HUES48 (cell line): ENCODE measurements at regions not wholly inside any gene's neighbourhood (a gene's known extent, or its start where the extent isn't known, plus 50 kb on each side); places are given as distances from the start of the nearest gene placed in this dataset.

Experiments used
- H3K27ac ChIP-seq: one replicate; pipeline ENCODE4 v1.7.0; 2013; ENCODE audit warnings: low read depth, low read length, inconsistent platforms
- H3K27me3 ChIP-seq: 2 replicates; pipeline ENCODE4 v1.6.1; 2013; ENCODE audit warnings: mild to moderate bottlenecking, low read length; ENCODE audit not compliant: control insufficient read depth, insufficient read depth
- H3K36me3 ChIP-seq: 2 replicates; pipeline ENCODE4 v1.6.1; 2013; ENCODE audit warnings: low read length; ENCODE audit not compliant: control insufficient read depth, insufficient read depth
- H3K4me1 ChIP-seq: 2 replicates; pipeline ENCODE4 v1.6.1; 2013; ENCODE audit warnings: mild to moderate bottlenecking, low read length; ENCODE audit not compliant: control insufficient read depth, insufficient read depth
- H3K4me3 ChIP-seq: 2 replicates; pipeline ENCODE4 v1.5.1; 2013; ENCODE audit warnings: mild to moderate bottlenecking, low read depth, low read length
- H3K9ac ChIP-seq: 2 replicates; pipeline ENCODE4 v1.6.1; 2013; ENCODE audit warnings: mild to moderate bottlenecking, low read depth, low read length, moderate library complexity
- H3K9me3 ChIP-seq: 2 replicates; pipeline ENCODE4 v1.6.1; 2013; ENCODE audit warnings: low read length; ENCODE audit not compliant: control insufficient read depth, insufficient read depth

DNA sequence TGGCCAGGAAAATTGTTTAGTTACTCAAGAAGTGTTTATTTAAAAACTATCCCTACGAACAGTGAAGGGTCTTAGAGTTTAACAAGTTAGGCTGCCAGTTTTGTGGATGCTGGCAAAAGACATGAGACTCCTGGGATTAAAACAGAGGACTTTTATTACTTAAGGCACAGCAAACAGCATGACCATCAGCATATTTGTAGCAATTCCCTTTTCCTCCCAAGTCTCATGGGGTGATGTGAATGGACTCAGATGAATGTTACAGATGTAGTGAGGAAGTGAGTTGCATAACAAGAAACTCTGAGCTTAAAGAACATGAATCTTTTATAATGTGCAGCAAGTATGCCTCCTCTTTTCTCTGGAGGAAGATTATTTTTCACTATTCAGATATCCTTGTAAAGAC, 695.8 kb downstream of the RPS29 start:
- Histone ChIP-seq H3K9ac (no peak overlapping the region), H3K9me3 (no peaks in the 10 kb centered on the region), H3K27ac (no peak overlapping the region), H3K4me3 (no peak overlapping the region), H3K4me1 (peaks cover 10% of the 10 kb centered on the region), H3K27me3 (no peaks in the 10 kb centered on the region), H3K36me3 (no peaks in the 10 kb centered on the region)

DNA sequence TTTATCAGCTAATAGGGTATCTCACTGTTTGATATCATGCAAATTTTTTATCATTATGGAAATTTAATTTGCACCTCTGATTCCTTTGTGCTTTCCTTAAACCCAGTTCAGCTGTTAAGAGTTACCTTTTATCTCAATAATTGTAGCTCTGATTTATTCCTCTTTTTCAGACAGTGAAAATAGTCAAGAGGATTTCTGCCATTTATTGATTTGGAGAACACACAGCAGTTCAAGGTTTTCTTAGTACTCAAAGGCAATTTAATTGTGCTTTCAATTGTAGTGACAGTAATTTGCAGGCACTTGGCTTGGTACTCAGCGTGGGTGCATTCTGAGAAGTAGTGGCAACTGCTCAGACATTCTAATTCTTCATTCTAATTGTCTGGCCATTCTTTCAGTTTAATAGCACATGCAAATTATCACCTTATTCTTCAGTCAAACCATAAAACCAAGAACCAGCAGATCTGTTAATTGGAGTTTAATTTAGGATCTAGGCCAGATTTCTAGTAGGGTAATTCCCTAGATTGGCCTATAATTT, 709.3 kb downstream of the RPS29 start:
- no peak overlapping the region for H3K4me3 ChIP-seq
- no peaks in the 10 kb centered on the region for H3K4me1 ChIP-seq
- H3K36me3 ChIP-seq = no peaks in the 10 kb centered on the region
- no peak overlapping the region for H3K27ac ChIP-seq
- H3K9ac ChIP-seq = no peak overlapping the region
- no peaks in the 10 kb centered on the region for H3K9me3 ChIP-seq
- no peaks in the 10 kb centered on the region for H3K27me3 ChIP-seq

DNA sequence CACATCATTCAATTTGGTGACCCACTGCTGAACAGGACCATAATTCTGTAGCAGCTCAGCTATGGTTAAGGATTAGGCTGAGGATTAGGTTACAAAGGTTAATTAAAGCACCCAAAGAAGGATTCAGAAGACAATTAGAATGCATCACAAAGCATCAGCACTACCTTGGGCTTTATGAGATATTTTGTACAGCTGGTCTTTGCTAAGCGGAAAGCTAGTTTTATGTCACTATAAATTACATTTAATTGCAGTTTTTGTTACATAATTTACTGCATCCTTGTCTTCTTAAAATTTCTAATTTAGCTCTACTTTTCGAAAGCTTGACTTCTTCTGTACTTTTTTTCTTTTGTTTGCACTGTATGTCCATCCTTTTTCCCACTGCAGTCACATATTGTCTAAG, 711.5 kb downstream of the RPS29 start:
- Histone ChIP-seq H3K9ac (no peak overlapping the region), H3K27ac (no peak overlapping the region), H3K27me3 (no peaks in the 10 kb centered on the region), H3K9me3 (no peaks in the 10 kb centered on the region), H3K4me3 (no peak overlapping the region), H3K36me3 (no peaks in the 10 kb centered on the region), H3K4me1 (no peaks in the 10 kb centered on the region)

GRCh38 chr14:48857366-48857765, 728.8 kb downstream of the RPS29 start:
- no peak overlapping the region for H3K27ac ChIP-seq
- H3K9ac ChIP-seq = no peak overlapping the region
- no peaks in the 10 kb centered on the region for H3K9me3 ChIP-seq
- H3K4me3 ChIP-seq = no peak overlapping the region
- no peaks in the 10 kb centered on the region for H3K4me1 ChIP-seq
- H3K27me3 ChIP-seq = no peaks in the 10 kb centered on the region
- no peaks in the 10 kb centered on the region for H3K36me3 ChIP-seq

DNA sequence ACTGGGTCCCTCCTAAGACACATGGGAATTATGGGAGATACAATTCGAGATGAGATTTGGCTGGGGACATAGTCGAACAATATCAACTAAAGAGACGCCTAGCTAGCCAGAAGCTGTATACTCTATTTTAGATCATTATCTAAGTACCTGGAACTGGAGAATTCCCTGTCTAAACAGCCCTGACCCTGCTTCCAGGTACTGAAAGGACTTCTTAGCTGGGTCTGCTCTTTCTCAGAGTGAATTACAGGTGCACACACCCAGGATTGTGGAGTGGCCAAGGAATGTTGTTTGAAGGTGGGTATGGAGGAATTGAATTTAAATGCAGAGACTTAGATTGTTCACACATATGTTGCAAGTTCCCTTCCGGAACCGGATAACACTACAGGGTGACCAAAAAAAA, 733.0 kb downstream of the RPS29 start:
- Histone ChIP-seq H3K27ac (no peak overlapping the region), H3K9ac (no peak overlapping the region), H3K4me3 (no peak overlapping the region), H3K4me1 (no peaks in the 10 kb centered on the region), H3K9me3 (no peaks in the 10 kb centered on the region), H3K27me3 (no peaks in the 10 kb centered on the region), H3K36me3 (no peaks in the 10 kb centered on the region)

DNA sequence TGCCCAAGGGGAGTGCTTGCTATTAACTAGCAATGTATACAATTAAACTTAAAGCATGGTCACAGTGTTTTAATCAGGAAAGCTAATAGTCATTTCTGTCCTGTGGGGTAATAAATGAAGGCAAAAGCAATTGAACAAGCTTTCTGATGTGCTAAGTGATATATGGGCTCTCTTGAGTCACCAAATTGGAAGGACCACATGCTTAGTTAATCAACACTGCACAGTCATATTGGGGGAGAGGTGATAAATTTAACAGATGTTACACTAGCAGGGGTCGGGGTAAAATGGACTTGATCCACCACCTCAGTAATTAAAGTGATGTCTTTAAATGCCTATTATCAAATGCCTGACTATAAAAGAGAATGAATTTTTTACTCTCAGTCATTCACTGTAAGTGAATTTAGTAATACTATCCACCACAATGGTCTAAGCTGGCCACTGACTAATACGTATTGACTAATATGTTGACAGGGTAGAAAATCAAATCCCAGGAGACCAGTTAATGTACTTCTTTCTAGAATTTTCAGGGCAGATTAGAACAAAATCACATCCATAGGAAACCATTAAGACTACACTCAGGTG, 736.3 kb downstream of the RPS29 start:
- H3K27me3 ChIP-seq = no peaks in the 10 kb centered on the region
- no peak overlapping the region for H3K27ac ChIP-seq
- H3K9me3 ChIP-seq = no peaks in the 10 kb centered on the region
- H3K4me3 ChIP-seq = no peak overlapping the region
- no peak overlapping the region for H3K9ac ChIP-seq
- no peaks in the 10 kb centered on the region for H3K36me3 ChIP-seq
- H3K4me1 ChIP-seq = no peaks in the 10 kb centered on the region

DNA sequence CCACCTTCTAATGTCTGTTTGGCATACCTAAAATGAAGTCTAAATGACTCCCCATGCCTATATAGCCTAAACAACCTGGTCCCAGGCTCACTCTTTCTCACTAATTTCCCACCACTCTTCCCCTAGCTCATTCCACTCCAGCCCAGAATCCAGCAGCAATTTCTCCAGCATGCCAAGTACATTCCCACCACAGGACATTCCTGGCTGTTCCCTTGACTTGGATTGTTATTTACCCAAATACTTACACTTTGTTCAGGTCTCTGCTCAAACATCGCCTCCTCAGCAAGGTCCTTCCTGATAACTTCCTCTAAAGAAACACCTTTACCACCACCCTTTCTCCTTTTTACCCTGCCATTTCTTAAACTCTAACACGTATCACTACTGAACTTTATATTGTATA, 743.4 kb downstream of the RPS29 start:
- Histone ChIP-seq H3K9me3 (no peaks in the 10 kb centered on the region), H3K36me3 (no peaks in the 10 kb centered on the region), H3K27ac (no peak overlapping the region), H3K4me3 (no peak overlapping the region), H3K4me1 (no peaks in the 10 kb centered on the region), H3K9ac (no peak overlapping the region), H3K27me3 (no peaks in the 10 kb centered on the region)

DNA sequence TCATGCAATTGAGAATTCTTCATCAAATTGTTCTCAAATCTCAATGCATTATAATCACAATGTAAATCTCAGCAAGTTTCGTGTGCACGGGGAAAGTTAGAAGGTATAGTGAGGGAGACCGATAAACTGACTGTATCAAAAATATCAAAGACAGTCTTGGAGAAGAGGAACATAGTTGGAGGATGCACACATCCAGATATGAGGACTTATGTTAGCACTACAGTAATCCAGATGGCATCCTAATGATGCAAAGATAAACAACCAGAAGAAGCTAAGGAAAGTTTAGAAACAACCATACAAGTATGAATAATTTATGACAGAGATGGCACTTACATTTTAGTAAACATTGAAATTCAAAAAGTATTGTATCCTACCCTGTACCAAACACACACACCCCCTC, 760.1 kb downstream of the RPS29 start:
- Histone ChIP-seq H3K27ac (no peak overlapping the region), H3K9ac (no peak overlapping the region), H3K4me1 (no peaks in the 10 kb centered on the region), H3K4me3 (no peak overlapping the region), H3K9me3 (no peaks in the 10 kb centered on the region), H3K36me3 (no peaks in the 10 kb centered on the region), H3K27me3 (no peaks in the 10 kb centered on the region)

DNA sequence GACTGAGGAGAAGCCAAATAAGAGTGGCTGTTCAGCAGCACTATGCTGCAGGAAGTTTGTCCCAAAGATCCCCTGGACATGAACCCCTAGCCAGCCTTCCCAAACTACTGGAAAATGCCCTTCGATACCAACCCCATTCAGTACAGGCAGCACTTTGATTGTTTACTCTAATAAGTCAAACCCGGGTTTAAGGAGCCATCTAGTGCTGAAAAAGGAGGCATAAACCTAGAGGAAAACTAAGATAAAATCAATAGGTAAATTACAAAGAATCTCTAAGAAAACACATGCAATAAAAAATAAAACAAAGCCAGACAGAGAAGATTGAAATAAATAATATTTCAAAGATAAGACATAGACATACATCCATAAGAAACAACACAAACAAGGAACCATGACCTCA, 771.6 kb downstream of the RPS29 start:
- H3K9ac ChIP-seq = no peak overlapping the region
- no peaks in the 10 kb centered on the region for H3K36me3 ChIP-seq
- no peak overlapping the region for H3K27ac ChIP-seq
- H3K9me3 ChIP-seq = no peaks in the 10 kb centered on the region
- H3K4me1 ChIP-seq = no peaks in the 10 kb centered on the region
- H3K4me3 ChIP-seq = no peak overlapping the region
- H3K27me3 ChIP-seq = peaks cover 18% of the 10 kb centered on the region

DNA sequence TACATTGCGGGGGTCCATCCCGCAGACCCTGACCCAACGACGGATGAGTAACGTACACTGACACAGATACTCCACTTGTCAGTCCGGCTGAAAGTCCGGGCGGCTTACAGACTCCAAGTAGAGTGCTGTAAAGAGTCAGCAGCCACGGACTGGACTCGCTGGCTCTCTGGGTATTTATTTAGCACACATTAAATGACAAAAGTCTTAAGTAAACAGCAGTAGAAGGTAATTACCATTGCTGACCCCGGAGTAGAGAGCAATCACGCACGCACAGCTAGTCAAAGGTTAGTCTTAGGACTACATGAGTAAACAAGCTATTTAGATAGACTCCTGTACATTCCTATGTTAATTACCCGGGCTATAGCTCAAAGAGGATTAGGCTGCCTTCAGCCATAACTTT, 780.9 kb downstream of the RPS29 start:
- H3K27ac ChIP-seq = no peak overlapping the region
- peaks cover 8% of the 10 kb centered on the region for H3K4me1 ChIP-seq
- no peak overlapping the region for H3K9ac ChIP-seq
- 0 out of 2 replicates have a peak, but pooled peaks cover 5% of the 10 kb centered on the region for H3K9me3 ChIP-seq
- peaks cover 87% of the 10 kb centered on the region for H3K27me3 ChIP-seq
- no peaks in the 10 kb centered on the region for H3K36me3 ChIP-seq
- peak overlapping the region; percentile 16; the same call in 1 of the 2 replicates for H3K4me3 ChIP-seq

DNA sequence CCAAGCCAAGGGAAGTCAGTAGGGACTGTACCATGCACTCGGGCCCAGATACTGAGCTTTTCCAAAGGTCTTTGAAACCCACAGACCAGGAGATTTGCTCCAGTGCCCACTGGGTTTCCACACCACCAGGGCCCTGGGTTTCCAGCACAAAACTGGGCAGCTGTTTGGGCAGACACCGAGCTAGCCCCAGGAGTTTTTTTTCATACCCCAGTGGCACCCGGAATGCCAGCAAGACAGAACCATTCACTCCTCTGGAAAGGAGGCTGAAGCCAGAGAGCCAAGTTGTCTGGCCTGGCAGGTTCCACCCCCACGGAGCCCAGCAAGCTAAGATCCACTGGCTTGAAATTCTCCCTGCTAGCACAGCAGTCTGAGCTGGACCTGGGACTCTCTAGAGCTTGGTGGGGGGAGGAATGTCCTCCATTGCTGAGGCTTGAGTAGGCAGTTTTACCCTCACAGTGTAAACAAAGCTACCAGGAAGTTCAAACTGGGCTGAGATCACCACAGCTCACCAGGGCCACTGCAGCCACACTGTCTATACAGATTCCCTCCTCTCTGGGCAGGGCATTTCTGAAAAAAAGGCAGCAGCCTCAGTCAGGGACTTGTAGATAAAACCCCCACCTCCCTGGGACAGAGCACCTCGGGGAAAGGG, 793.7 kb downstream of the RPS29 start:
- Histone ChIP-seq H3K9ac (no peak overlapping the region), H3K27ac (no peak overlapping the region), H3K4me1 (no peaks in the 10 kb centered on the region)

More for the DNA sequence above, 793.7 kb downstream of the RPS29 start:
- Histone ChIP-seq H3K27me3 (no peaks in the 10 kb centered on the region), H3K4me3 (no peak overlapping the region), H3K36me3 (no peaks in the 10 kb centered on the region), H3K9me3 (no peaks in the 10 kb centered on the region)
